GM19025 (cell line): ENCODE measurements at regions not wholly inside any gene's neighbourhood (a gene's known extent, or its start where the extent isn't known, plus 50 kb on each side); places are given as distances from the start of the nearest gene placed in this dataset.

Source experiments
- ATAC-seq: cut with Tn5 transposase; IDR thresholded peaks from one replicate; pipeline ENCODE4 v1.9.1; 2021; ENCODE audit warnings: mild to moderate bottlenecking, low read depth, moderate library complexity; ENCODE audit not compliant: unreplicated experiment

DNA sequence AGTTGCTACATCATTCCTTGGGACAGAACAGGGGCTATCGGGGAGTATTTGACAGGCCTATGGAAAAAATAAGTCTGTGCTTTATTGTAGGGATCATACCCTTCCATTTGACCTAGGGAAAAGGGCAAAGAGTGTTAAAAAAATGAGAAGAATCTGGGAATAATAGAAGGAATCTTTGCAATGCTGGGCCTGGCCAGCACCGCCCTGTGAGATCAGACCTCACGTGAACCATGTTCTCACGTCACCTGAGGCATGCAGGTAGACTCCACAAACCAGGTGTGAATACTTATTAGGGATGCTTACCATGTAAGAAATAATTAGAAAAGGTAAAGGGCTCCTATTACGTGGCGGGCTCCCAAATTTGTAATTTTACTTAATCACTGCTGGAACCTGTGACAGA lies 177.5 kb upstream of the GATA6 start:
- no peak for ATAC-seq

DNA sequence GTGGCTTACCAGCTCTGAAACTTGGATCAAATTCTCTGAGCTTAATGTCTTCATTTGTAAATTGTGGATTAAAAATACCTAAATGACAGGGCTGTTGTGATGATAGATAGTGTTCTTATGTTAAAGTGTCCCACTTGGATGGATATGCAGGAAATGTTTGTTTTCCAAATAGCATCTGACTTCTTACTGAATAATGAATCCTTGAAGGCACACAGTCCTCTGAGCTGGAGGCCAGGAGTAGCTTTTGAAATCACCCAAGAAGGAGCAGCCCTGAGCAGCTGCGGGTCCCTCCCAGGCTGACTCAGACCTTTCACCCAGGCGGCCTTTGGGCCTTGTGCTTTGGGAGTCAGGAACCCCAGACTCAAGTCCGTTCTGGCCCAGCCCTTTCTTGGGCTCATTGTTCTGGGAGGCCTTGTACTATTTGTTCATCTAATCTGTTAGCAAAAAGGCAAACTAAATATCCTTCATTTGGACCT lies 173.0 kb upstream of the GATA6 start:
- ATAC-seq: no peak

DNA sequence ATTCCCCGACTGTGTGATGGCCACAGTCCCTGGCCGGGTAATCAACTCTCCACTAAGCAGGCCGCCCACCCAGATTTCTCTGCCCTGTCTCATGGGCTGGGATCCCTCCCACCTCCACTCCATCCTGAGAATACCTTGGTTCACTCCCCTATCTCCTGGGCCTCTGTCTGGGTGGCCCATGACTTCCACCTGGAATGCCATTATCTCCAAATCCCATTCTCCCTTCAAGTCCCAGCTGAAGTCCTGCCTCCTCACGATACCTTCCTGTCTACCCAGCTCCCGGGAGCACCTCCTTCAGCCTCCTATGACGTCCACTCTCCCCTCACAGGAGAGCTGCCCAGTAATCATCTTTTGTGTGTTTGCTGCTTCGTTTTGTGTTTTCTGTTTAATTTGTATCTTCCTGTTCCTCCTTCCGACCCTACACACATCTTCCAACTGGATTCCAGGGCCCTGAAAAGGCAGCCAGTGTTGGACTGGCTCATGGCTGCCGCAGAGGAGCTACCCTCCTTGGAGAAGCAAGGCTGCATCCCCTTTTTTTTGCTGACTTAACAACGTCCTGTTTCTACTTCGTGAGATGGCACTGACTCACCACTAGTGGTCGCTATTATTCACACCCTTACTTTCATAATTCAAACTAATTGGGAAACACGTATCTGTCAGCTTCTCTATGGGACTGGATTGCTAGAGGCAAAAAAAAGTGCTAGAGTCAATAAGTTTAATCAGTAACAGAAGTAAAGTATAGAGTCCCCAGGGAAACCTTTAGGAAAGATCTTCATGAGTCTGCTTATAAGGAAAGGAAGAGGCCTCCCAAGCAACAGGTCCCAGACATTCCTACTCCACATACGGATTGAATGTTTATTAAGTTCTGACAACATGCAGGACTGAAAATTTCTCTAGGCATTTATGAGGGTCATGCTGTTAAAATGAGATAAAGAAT lies 171.9 kb upstream of the GATA6 start:
- no peak for ATAC-seq

DNA sequence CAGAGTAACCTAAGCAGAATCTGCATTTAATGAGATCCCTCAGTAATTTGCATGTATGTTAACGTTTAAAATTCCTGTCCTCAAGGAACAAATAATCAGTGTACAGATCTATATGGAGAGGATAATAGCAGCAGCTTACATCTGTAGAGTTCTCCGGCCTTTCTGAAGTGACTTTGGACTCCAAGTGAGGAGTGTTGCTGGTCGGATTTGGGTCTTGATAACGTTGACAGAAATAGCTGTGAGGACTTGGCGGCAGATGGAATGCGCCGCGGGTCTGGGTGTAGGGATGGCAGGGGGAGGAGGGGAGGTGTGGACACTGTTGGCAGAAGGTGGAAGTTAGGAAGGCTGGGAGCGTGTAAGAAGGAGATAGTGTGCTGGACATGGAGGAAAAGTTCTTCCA lies 170.9 kb upstream of the GATA6 start:
- no peak for ATAC-seq

DNA sequence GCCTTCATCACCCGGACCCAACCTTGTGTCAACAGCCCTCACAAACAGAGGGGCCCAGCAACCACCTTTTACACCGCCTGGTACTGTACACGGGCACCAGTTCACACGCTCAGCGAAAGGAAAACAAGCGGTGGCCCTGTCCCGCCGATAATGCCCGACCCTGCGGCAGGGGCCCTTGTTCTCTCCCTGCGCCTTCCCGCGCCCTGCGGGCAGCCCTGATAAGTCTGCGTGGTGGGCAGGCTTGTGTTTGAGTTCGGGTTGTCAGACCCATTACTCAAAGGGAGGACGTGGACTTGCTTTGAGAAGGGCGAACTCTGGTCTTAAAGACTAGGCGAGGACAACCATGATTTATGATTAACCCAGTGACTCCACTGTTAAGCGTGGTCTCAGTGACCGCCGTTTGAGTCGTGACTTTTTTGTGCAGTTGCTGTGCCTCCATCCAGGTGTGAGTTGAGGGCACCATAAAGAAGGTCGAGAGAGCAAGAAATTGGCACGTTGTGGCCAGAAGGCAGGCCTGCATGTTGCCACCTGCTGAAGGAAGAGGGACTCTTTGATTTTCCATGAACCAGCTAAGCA lies 167.4 kb upstream of the GATA6 start:
- ATAC-seq: no peak

DNA sequence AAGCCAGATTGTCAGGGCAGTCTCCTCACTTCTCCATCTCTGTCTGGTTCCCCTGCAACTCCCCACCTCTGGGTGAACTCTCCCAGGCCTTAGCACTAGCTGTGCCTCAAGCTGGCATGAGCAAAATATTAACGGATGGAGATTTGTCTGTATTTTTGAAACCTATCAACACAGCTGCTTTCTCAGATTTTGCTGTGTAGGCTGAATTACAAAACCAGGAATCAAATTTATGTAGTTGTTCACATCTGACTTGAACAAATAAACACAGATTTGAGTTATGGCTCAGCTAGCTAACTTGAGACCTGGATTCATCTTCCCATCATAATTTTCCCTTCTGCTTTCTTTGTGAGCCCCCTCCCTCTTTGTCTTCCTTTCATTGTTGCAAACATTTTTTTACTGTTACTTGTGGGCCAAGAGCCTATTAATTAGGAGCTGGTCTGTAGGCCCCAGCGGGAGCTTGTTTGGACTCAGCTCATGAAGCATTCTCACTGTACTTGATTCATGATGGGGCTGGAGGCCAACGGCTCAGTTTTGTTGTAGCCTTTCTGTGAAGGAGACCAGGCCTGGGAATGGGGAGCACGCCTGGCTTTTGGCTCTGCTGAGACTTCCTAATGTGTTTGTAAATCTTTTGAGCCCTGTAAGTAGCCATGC lies 164.1 kb upstream of the GATA6 start:
- ATAC-seq: no peak

DNA sequence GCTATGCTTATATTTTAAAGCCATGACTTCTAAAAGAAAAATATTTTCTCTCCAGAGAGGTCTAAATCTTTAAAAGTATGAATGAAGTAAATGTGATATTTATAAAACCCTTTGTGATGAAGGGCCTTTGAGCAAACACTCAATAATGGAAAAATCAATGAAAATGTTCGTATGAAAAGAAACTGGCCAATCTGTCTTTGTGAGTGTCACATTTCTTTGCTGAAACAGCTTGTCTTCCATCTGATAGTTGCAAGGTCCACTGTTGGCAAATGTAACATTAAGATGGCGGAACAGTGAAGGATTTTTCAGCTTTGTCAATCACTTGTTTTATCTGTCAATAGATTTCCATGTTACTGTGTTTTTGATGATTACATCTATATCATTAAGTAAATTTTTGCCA lies 162.9 kb upstream of the GATA6 start:
- no peak for ATAC-seq

DNA sequence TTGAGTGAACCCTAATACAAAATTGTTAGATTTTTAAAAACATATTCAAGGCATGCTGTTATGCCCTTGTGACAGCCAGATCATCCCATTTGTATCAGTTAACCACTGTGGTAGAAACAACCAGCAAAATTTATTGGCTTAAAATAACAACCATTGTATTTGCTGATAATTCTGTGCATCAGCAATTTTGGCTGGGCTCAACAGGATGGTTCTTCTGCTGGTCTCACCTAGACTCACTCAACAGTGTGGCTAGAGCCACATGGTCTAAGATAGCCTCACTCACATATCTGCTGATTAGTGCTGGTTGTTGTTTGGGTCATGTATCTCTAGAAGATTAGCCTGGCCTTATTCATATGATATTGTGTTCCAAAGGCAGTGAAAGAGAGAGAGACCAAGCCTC lies 160.1 kb upstream of the GATA6 start:
- ATAC-seq: no peak

DNA sequence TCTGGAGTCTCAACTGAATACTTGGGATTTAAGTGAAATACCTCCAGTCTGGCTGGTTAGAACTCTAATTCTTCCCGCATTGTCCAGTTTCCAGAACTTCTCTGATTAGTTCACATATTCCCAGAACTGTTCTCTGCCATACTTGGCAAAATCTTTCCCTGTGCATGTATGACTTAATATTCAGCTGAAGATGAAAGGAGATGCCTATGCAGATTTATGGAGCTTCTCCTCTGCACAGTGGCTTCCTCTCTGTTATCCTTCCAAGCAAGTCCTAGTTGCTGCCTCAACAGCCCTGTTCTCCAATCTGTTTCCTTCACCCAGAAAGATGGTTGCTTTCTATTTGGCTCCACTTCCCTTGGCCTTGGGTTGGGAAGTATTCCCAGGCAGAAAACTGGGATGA lies 155.4 kb upstream of the GATA6 start:
- no peak for ATAC-seq

DNA sequence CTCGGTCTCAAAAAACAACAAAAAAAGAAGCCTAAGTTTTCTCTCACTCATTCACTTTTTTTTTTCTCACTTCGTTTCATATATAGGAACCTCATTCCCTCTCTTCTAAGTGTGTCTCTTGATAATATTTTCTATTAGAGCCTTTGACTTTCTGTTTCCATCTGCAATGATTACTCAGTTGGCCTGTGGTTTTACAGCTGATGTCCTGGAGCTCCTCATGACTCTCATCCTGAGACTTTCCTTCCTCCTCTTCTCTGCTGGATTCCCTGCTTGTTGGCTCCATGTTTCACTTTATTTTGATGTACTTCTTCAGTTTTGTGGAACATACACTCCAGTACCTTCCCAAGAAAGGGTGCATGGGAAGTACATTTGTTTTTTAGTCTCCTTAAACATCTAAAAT lies 154.2 kb upstream of the GATA6 start:
- ATAC-seq: no peak

DNA sequence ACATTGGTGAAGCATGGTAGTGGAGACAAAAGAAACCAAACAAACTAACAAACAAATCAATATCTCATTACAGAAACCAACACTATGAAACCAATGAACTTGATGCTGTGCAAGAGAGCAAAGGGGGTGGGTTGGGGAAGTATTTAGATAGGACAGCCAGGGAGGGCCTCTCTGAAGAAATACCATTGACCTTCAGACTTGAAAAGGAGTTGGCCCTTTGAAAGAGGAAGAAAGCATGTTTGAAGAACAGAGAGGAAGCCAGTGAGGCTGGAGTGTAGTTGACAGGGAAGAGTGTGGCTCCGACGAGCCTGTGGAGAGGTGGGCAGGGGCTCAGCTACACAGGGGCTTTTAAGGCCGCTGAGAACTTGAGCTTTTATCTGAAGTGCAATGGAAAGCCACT lies 151.0 kb upstream of the GATA6 start:
- no peak for ATAC-seq

DNA sequence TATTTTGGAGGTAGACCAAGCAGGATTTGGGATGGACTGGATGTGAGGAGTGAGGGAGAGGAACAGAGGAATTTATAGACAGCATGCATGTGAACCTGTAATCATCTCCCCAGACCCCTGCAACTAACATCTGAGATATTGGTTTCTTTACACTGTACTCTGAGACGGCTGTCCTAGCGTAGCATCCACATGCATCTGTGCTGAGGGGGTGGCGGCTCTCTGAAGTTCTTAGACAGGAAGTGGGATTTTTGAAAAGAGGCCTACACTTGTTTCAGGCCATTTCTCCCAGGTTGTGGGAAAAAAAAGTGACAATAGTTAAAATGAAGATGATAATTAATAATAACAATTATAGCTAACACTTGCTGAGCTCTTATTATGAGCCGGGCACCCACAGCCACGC lies 150.2 kb upstream of the GATA6 start:
- ATAC-seq: no peak

DNA sequence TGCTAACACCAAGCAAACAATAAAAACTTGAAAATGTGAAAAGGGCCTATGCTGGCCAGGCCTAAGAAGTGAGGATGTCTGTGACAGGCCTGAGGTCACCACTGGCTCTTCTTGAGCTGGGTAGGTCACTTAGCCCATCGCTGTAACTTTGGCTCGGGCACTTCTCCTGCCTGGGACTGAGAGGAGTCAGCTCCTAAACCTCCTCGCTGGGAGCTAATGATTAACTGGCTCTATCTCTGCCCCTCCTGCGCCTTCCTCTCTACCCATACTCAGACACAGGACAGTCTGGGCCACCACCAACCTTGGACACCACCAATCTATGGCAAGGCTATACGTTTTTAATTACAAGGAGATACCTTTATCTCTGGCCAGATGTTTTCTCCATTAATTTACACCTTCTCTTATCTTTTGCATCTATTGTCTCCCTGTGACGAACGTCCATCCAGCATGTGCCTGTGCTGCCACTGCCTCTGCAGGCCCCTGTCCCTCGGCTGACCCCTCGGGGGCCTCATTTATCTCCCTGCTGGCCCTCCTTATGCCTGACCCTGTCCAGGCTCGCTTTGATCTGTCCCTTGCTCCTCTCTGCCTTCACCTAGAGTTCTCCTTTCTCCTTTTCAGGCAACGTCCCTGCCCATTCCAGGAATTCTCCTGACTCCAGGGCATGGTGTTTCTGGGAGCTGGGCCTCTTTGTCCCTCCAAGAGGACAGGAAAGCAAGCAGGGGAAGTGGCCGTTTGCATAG lies 149.1 kb upstream of the GATA6 start:
- no peak for ATAC-seq

DNA sequence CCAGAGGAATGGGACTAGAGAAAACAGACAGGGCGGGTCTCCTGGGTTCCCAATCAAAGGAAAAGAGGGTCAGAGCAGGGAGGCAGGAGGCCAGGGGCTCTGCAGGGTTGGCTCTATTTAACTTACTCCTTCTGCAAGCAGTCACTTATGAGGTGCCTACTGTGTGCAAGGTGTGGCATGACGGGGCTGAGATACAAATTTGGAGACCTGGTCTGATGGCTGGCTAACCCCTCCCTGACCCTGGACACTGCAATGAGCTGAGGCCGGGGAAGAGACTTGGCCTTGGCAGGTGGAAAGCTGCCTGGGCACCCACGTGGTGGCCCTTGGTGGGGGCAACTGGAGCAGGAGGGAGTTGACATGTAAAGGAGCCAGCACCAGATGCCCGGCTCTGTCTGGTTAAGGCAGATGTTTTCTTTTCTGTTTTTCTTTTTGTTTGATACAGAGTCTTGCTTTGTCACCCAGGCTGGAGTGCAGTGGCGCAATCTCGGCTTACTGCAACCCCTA lies 148.5 kb upstream of the GATA6 start:
- ATAC-seq: no peak

DNA sequence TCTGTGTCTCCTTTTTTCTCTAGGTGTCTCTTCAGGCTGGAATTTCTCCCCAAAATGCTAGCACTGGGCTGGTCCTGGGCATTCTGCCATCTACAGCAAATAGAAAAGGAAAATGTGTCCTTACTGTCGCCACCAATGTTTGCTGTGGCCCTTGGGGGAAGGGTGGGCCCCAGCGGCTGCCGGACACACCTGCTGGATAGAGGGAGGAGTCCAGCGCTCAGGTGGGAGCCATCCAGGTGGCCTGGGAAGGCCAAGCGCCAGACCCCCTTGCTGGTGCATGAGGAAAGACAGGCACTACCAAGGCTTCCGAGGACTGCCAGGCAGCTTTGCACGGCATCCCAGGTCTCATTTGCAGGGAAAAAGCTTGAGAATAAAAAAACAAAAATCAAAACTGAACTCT lies 147.7 kb upstream of the GATA6 start:
- ATAC-seq: no peak

DNA sequence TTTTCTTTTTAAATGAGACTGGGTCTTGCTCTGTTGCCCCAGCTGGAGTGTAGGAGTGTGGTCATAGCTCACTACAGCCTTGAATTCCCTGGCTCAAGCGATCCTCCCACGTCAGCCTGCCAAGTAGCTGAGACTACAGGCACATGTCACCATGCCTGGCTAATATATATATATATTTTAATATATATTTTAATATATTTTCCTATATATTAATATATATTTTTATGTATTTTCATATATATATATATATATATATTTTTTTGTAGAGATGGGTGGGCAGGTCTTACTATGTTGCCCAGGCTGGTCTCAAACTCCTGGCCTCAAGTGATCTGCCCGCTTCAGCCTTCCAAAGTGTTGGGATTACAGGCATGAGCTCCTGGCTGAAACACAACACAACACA lies 144.5 kb upstream of the GATA6 start:
- no peak for ATAC-seq

DNA sequence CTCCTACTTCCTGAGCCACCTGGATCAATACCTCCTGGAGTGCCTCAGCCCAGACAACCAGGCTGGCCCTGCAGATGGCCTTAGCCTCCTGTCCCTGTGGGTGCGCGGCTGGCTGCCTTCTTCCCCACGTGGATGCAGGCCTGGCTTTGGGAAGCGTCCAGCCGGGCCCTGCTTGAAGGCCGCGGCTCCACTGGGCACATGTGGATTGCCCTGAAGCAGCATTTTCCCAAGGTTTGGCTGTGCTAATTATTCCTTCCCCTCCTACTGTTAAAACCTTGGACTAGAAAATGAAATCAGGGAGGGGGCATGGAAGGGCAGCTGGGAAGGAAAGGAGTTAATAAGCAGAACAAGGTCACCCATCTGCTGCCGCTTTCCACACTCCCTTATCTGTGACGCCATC lies 143.0 kb upstream of the GATA6 start:
- ATAC-seq: no peak

DNA sequence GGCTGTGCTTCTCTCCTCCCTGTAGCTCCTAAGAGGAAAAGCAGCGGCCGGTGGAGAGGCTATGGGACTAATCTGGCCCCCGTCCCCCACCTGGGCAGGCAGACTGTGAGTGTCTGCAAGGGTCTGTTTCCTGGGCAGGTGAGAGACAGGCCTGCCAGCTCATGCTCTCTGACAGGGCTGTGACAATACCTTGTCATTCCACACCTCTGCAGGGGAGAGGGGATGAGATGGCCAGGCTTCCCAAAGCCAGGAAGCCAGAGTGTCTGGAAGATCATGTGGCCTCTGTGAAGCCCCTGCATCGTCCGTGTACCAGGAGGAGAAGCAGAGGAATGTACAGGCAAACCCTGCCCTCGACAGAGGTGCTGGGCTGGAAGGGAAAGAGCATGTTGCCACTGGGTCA lies 142.5 kb upstream of the GATA6 start:
- ATAC-seq: no peak

DNA sequence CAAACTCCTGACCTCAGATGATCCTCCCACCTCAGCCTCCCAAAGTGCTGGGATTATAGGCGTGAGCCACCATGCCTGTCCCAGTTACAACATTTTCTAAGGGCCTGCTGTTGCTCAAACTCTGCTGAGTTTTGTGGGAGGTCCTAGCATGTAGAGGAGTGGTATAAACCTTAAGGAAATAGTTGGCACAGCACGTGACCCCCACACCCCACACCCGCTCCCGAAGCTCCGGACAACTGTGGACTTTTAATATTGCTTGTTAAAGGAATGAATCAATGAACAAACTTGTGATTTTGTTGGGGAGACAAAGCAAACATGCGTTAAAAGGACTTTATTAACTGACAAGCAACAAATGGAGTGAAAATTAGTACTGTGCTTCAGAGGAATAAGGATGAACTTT lies 137.8 kb upstream of the GATA6 start:
- no peak for ATAC-seq

DNA sequence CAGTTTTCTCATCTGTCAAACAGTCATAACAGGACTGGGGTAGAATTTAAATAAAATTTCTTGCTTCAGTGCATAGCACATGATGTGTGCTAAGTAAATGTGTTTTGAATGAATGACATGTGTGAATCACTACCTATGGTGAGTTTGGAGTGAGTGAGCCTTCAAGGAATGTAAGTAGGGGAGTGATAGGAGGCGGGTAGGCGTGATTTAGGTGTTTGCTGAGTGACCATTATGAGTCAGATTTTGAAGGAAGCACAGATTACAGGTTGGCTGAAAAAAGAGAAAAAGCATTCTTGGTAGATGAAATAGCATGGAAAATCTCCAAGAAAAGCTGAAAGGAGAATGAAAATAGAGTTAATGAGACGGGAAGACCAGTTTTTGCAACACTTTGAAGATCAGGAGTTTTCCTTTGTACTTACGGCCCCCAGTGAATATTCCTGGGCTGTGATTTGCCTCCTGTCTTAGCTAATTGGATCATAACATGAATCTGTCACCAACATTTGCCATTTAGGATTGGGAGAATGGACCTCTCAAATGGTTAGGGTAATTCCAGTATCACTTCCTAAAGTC lies 136.9 kb upstream of the GATA6 start:
- ATAC-seq: no peak
